OCI-LY7 (cell line): ENCODE measurements at regions not wholly inside any gene's neighbourhood (a gene's known extent, or its start where the extent isn't known, plus 50 kb on each side); places are given as distances from the start of the nearest gene placed in this dataset.

Experiments used
- CTCF ChIP-seq: fragments of 200-600 bp; sonication (generic); conservative IDR thresholded peaks from 2 replicates; pipeline ENCODE4 v1.5.1; 2014; ENCODE audit warnings: mild to moderate bottlenecking, antibody characterized with exemption, low read length, moderate library complexity, mixed read lengths
- EZH2phosphoT487 ChIP-seq: fragments of 200-600 bp; sonication (generic); IDR thresholded peaks from 2 replicates; pipeline ENCODE4 v1.6.1; 2018; ENCODE audit warnings: low read depth, borderline replicate concordance, mild to moderate bottlenecking, mixed run types, antibody characterized with exemption, low read length, moderate library complexity, mixed read lengths

DNA sequence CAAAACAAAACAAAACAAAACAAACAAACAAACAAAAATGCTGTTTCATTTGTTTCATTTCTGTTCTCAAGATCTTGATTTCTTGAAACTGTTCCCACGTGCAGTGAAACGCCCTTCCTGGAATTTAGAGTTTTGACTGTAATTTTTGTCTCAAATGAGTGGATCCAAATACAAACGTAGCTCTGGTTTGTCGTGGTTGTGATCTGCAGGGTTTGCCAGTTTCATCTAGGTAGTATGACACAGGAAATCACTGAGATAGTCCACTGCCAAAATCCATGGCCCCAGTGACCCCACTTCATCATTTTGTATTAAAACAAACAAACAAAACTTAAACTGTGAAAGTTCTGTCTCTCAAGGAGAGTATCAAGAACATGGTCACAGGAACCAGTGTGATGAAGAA lies 838.6 kb downstream of the BCL11B start:
- no peak for TF ChIP-seq CTCF
- TF ChIP-seq EZH2phosphoT487, result no peak
